ENCODE measurements at regions not wholly inside any gene's neighbourhood (a gene's known extent, or its start where the extent isn't known, plus 50 kb on each side); places are given as distances from the start of the nearest gene placed in this dataset.

DNA sequence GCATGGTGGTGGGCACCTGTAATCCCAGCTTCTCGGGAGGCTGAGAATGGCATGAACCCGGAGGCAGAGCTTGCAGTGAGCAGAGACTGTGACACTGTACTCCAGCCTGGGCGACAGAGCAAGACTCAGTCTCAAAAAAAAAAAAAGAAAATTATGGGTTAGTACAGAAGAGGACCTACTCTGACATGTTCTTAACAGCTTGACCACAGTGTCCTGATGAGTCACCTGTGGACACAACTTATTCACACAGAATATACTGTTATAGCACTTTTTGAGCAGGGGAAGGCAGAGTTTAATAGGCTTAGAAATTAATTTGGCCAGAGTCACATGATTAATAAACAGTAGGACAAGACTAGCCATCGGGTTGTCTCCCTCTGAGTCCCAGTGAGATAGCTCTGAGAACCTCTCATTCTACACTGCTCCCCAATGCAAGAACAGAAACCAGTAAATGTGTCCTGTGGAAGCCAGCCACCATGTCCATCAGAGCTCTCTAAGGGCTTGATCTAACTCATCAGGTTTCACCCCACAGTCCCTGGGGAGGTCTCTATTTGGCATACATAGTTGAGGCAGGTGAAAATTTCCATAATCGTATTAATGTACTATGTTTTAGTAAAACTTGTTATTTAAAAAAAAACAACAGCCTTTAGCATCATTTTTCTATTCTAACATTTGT is 1077.9 kb upstream of the C9orf72 start:
- no peaks in the 10 kb centered on the region for H3K9me1 ChIP-seq (ENCODE audit: control insufficient read depth, extremely low read depth, insufficient read depth, low read length)
- H2AFZ ChIP-seq (ENCODE audit: control insufficient read depth, low read length), result no peak overlapping the region
- DNase-seq (ENCODE audit: low read depth, low spot score) (no peak), FAIRE-seq (no peak)
- H3K4me2 ChIP-seq (ENCODE audit: control insufficient read depth, extremely low read depth, insufficient read depth, low read depth, low read length), result no peak overlapping the region
- H3K4me3 ChIP-seq (ENCODE audit: control insufficient read depth in 2 of 3, extremely low read depth in 1 of 3, insufficient read depth in 2 of 3, low read depth in 1 of 3, low read length in 3 of 3), result no peak overlapping the region
- H3K79me2 ChIP-seq (ENCODE audit: control insufficient read depth, insufficient read depth, low read length), result no peaks in the 10 kb centered on the region
- H4K20me1 ChIP-seq (ENCODE audit: control insufficient read depth, extremely low read depth, insufficient read depth, low read length), result no peaks in the 10 kb centered on the region
- H3K9ac ChIP-seq (ENCODE audit: control insufficient read depth, extremely low read depth, insufficient read depth, low read length), result no peak overlapping the region
- no peak for TF ChIP-seq EZH2 (IDR thresholded peaks at IDR 0.05; ENCODE audit: low read length)
- TF ChIP-seq, protein P1, sequence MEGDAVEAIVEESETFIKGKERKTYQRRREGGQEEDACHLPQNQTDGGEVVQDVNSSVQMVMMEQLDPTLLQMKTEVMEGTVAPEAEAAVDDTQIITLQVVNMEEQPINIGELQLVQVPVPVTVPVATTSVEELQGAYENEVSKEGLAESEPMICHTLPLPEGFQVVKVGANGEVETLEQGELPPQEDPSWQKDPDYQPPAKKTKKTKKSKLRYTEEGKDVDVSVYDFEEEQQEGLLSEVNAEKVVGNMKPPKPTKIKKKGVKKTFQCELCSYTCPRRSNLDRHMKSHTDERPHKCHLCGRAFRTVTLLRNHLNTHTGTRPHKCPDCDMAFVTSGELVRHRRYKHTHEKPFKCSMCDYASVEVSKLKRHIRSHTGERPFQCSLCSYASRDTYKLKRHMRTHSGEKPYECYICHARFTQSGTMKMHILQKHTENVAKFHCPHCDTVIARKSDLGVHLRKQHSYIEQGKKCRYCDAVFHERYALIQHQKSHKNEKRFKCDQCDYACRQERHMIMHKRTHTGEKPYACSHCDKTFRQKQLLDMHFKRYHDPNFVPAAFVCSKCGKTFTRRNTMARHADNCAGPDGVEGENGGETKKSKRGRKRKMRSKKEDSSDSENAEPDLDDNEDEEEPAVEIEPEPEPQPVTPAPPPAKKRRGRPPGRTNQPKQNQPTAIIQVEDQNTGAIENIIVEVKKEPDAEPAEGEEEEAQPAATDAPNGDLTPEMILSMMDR (optimal IDR thresholded peaks at IDR 0.05 in 1 of 3, IDR thresholded peaks at IDR 0.05 in 1 of 3, conservative IDR thresholded peaks at IDR 0.05 in 1 of 3; ENCODE audit: extremely low read depth in 1 of 3, insufficient read depth in 2 of 3, low read length in 3 of 3), result no peak
- dilution Hi-C loops (cut with MboI; ENCODE audit: extremely low pct_ligation_motif_present, low sequenced_read_pairs), result no loop called here
- H3K4me1 ChIP-seq (ENCODE audit: control insufficient read depth, extremely low read depth, insufficient read depth, low read length), result no peaks in the 10 kb centered on the region
- H3K9me3 ChIP-seq (ENCODE audit: control insufficient read depth, low read depth, low read length), result no peaks in the 10 kb centered on the region
- no peaks in the 10 kb centered on the region for H3K36me3 ChIP-seq (ENCODE audit: control insufficient read depth in 2 of 2, extremely low read depth in 1 of 2, insufficient read depth in 2 of 2, low read length in 2 of 2)
- H3K27ac ChIP-seq (ENCODE audit: control insufficient read depth, insufficient read depth, low read length), result no peak overlapping the region
- H3K27me3 ChIP-seq (ENCODE audit: control insufficient read depth, extremely low read depth, insufficient read depth, low read length), result no peaks in the 10 kb centered on the region

DNA sequence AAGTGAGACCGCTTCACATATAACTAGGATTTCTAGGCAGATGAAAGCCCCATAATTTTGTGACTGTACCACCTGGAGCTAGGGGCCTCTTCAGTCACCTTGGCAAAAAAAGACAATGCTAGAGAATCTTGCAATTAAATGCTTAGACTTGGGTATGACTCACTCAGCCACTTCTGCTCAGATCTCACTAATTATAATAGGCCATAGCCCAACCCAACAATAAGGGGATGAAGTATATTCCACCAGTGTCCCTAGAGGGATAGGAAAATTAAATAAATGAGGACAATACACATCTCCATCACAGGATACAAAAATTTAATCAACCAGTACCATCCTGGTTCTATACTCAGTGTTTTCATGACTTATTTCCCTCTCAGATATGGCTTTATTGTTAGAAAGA is 1079.9 kb upstream of the C9orf72 start:
- Histone ChIP-seq H4K20me1 (ENCODE audit: control insufficient read depth, extremely low read depth, insufficient read depth, low read length) (no peaks in the 10 kb centered on the region), H3K36me3 (ENCODE audit: control insufficient read depth in 2 of 2, extremely low read depth in 1 of 2, insufficient read depth in 2 of 2, low read length in 2 of 2) (no peaks in the 10 kb centered on the region), H2AFZ (ENCODE audit: control insufficient read depth, low read length) (no peak overlapping the region), H3K9ac (ENCODE audit: control insufficient read depth, extremely low read depth, insufficient read depth, low read length) (no peak overlapping the region), H3K4me2 (ENCODE audit: control insufficient read depth, extremely low read depth, insufficient read depth, low read depth, low read length) (no peak overlapping the region), H3K4me3 (ENCODE audit: control insufficient read depth in 2 of 3, extremely low read depth in 1 of 3, insufficient read depth in 2 of 3, low read depth in 1 of 3, low read length in 3 of 3) (no peak overlapping the region), H3K27me3 (ENCODE audit: control insufficient read depth, extremely low read depth, insufficient read depth, low read length) (no peaks in the 10 kb centered on the region), H3K4me1 (ENCODE audit: control insufficient read depth, extremely low read depth, insufficient read depth, low read length) (no peaks in the 10 kb centered on the region), H3K79me2 (ENCODE audit: control insufficient read depth, insufficient read depth, low read length) (no peaks in the 10 kb centered on the region), H3K9me1 (ENCODE audit: control insufficient read depth, extremely low read depth, insufficient read depth, low read length) (no peaks in the 10 kb centered on the region), H3K27ac (ENCODE audit: control insufficient read depth, insufficient read depth, low read length) (no peak overlapping the region), H3K9me3 (ENCODE audit: control insufficient read depth, low read depth, low read length) (no peaks in the 10 kb centered on the region)
- dilution Hi-C loops (cut with MboI; ENCODE audit: extremely low pct_ligation_motif_present, low sequenced_read_pairs), result no loop called here
- FAIRE-seq (no peak), DNase-seq (ENCODE audit: low read depth, low spot score) (no peak)
- TF ChIP-seq, protein P1 (optimal IDR thresholded peaks at IDR 0.05 in 1 of 3, IDR thresholded peaks at IDR 0.05 in 1 of 3, conservative IDR thresholded peaks at IDR 0.05 in 1 of 3; ENCODE audit: extremely low read depth in 1 of 3, insufficient read depth in 2 of 3, low read length in 3 of 3), result no peak
- TF ChIP-seq EZH2 (IDR thresholded peaks at IDR 0.05; ENCODE audit: low read length), result no peak

Data from keratinocyte (primary cell).